ENCODE measurements at regions not wholly inside any gene's neighbourhood (a gene's known extent, or its start where the extent isn't known, plus 50 kb on each side); places are given as distances from the start of the nearest gene placed in this dataset.
"Not testable (repeated sequence)": the region's sequence is repeated elsewhere in the genome, so short reads cannot be mapped to it uniquely, and the experiment has no call there.

GRCh38 chrY:26315065-26315464, 693.1 kb downstream of the CDY1 start:
- not testable (repeated sequence) for H3K36me3 ChIP-seq, H3K27me3 ChIP-seq, DNase-seq, H3K27ac ChIP-seq, H3K4me1 ChIP-seq, H3K4me3 ChIP-seq, H3K9me3 ChIP-seq
- TF ChIP-seq, protein P1, sequence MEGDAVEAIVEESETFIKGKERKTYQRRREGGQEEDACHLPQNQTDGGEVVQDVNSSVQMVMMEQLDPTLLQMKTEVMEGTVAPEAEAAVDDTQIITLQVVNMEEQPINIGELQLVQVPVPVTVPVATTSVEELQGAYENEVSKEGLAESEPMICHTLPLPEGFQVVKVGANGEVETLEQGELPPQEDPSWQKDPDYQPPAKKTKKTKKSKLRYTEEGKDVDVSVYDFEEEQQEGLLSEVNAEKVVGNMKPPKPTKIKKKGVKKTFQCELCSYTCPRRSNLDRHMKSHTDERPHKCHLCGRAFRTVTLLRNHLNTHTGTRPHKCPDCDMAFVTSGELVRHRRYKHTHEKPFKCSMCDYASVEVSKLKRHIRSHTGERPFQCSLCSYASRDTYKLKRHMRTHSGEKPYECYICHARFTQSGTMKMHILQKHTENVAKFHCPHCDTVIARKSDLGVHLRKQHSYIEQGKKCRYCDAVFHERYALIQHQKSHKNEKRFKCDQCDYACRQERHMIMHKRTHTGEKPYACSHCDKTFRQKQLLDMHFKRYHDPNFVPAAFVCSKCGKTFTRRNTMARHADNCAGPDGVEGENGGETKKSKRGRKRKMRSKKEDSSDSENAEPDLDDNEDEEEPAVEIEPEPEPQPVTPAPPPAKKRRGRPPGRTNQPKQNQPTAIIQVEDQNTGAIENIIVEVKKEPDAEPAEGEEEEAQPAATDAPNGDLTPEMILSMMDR (IDR thresholded peaks at IDR 0.05) = peak in 2 of 6 experiments; percentile 20 to 26

DNA sequence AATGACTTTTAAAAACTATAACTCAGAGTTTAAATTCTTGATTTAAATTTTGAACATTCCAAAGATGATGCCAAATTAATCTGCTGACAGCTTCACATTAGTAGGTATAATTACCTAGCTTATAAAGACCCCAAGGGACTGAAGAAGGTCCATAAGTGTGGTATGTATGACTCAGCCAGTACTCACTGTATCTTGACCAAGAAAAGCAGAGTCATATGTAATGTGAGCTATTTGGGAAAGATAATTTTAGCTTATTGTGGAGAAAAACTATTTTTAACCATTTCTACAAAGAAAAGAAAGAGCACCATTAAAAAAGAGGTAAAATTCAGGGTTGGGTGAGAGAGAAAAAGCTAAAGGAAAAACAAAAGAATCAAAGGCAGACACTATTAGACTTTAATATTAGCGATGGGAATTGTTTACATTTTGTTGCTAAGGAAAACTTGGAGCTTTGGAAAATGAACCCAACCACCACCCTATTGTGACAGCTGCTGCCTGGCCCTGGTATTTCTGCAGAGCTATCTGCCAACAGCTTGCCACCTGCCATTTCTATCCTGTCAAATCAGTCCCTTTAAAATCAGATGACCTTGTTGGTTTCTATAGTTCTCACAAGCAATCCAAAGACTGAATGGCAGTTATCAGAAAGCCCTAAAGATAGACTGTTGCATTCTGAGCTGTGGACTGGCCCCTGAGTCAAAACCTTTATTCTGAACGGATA, 697.7 kb downstream of the CDY1 start:
- not testable (repeated sequence) for H3K4me1 ChIP-seq, H3K27ac ChIP-seq, H3K27me3 ChIP-seq, H3K9me3 ChIP-seq, H3K4me3 ChIP-seq, DNase-seq, H3K36me3 ChIP-seq

DNA sequence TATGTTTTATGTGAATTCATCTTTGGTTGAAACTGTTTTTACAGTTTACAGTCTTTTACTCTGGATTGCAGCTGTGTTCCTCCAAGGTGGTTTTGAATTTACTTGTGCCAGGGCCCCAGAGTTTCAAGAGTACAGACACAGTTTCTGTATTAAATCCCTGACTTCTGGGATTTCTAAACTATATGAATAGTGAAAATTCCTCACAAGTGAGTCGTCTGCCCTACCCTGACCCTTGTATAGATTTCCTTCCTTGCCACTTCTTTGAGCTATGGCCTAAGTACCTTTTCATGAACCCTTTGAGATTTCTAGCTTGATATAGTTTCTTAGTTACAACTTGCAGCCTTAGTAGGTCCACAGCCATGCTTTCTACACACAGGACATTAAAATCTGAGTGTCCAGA, 700.8 kb downstream of the CDY1 start:
- not testable (repeated sequence) for H3K36me3 ChIP-seq, DNase-seq

GRCh38 chrY:26352931-26353330, 731.0 kb downstream of the CDY1 start:
- H3K4me1 ChIP-seq, H3K9me3 ChIP-seq, H3K27me3 ChIP-seq, H3K27ac ChIP-seq, H3K36me3 ChIP-seq, H3K4me3 ChIP-seq, DNase-seq: not testable (repeated sequence)

More for the DNA sequence above, 700.8 kb downstream of the CDY1 start:
- H3K4me3 ChIP-seq, H3K27ac ChIP-seq, H3K27me3 ChIP-seq, H3K4me1 ChIP-seq, H3K9me3 ChIP-seq: not testable (repeated sequence)

DNA sequence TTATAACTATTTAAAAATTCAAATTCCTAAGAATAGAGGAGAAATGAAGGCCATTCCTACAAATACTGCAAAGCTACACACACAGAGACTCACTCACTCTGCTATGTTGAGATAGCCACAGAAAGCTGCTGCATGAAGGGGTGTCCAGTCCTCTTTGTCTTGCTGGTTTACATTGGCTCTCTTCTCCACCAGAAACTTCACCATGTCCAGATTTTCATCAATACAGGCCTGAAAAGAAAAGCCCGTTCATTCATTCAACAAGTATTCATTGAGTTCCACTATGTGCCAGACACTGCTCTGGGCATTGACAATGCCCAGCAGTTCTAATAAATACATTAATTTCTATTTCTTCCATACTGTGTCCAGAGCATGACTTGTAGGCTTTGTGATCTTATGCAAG, 732.3 kb downstream of the CDY1 start:
- DNase-seq = no peak
- Histone ChIP-seq H3K36me3 (no peaks in the 10 kb centered on the region), H3K4me1 (no peaks in the 10 kb centered on the region), H3K4me3 (no peak overlapping the region), H3K27me3 (no peaks in the 10 kb centered on the region), H3K27ac (no peak overlapping the region), H3K9me3 (no peaks in the 10 kb centered on the region)
- TF ChIP-seq, protein P1 (IDR thresholded peaks at IDR 0.05) = no peak
- TF ChIP-seq POLR2A (IDR thresholded peaks at IDR 0.05) = no peak

GRCh38 chrY:26359869-26360268, 738.0 kb downstream of the CDY1 start:
- H3K27me3 ChIP-seq, H3K4me3 ChIP-seq, H3K27ac ChIP-seq, H3K36me3 ChIP-seq, H3K4me1 ChIP-seq, H3K9me3 ChIP-seq, DNase-seq: not testable (repeated sequence)

GRCh38 chrY:26360472-26360871, 738.6 kb downstream of the CDY1 start:
- H3K4me1 ChIP-seq, DNase-seq, H3K9me3 ChIP-seq, H3K4me3 ChIP-seq, H3K27ac ChIP-seq, H3K36me3 ChIP-seq, H3K27me3 ChIP-seq: not testable (repeated sequence)

DNA sequence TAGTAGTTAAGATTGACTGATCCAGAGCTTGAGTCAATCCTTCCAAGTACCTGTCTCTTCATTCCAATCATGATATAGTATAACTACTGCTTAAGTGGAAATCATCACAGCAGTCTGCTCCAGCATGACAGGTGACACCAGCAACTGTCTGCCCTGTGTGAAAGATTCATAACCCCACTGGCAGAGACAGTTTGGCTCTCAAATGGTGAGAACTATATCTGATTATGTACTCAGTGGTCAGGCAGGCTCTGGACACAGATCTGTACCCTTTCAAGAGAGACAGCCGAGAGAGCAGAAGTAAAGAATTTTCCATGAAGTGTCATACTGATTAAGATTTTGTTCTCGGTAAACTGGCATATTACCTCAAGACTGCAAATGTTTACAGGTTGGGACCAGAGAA, 741.5 kb downstream of the CDY1 start:
- H3K9me3 ChIP-seq, H3K36me3 ChIP-seq, DNase-seq, H3K4me3 ChIP-seq, H3K27me3 ChIP-seq, H3K4me1 ChIP-seq, H3K27ac ChIP-seq: not testable (repeated sequence)

DNA sequence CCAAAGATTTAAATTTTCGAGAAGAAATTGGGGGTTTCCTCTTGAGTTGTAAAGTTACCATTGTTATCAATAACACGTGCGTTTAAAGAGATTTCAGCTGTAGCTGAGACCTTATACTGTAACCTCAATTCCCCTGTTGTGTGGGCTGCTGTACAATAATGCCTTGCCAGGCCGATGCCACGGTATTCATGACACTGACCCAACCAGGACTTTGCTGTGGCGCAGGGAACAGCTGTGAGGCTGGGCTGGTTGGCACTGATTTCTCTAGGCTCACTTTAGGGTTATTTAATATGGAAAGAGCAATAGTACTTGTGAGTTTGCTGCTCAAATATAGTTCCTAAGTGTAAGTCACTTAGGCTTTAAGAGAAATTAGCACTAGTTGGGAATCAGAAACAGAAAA, 744.2 kb downstream of the CDY1 start:
- not testable (repeated sequence) for H3K4me1 ChIP-seq, H3K36me3 ChIP-seq, H3K9me3 ChIP-seq, H3K27me3 ChIP-seq, H3K4me3 ChIP-seq, H3K27ac ChIP-seq, DNase-seq

DNA sequence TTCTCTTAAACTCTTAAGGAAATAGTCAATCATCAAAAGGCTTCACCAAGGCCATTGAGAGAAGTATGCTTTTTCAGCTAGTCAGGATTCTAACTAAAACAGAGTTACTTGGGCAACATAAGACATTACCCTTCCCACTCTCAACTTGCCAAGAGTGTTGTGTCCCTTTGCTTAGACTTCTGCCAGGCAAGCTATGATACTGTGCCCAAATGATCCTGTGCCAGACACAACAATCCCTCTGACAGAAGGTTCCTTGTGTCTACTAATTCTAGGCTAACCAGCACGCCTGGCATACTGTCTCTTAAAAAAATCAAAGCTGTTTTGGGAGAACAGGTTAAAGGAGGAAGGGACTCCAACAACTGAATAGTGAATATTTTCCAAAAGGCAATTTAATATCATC, 750.6 kb downstream of the CDY1 start:
- H3K4me3 ChIP-seq, H3K27ac ChIP-seq: not testable (repeated sequence)

More for the DNA sequence above, 750.6 kb downstream of the CDY1 start:
- not testable (repeated sequence) for H3K9me3 ChIP-seq, H3K36me3 ChIP-seq, DNase-seq, H3K27me3 ChIP-seq, H3K4me1 ChIP-seq
